Activated CD4-positive, alpha-beta T cell treated with anti-CD3 and anti-CD28 coated beads, Interleukin-2, amount 50 U/mL, for 4 hours (primary cell): ENCODE measurements at regions not wholly inside any gene's neighbourhood (a gene's known extent, or its start where the extent isn't known, plus 50 kb on each side); places are given as distances from the start of the nearest gene placed in this dataset.
"Not testable (repeated sequence)": the region's sequence is repeated elsewhere in the genome, so short reads cannot be mapped to it uniquely, and the experiment has no call there.

Source experiments
- DNase-seq, 2 experiments: peaks; one replicate each; pipeline ENCODE4 v3.0.0-alpha.2; 2020

- DNase-seq: no peak
These were observed 1355.1 kb downstream of the HACE1 start for GRCh38 chr6:103504501-103505154.

- DNase-seq: not testable (repeated sequence)
These were observed 1363.1 kb downstream of the HACE1 start for GRCh38 chr6:103496588-103496987.

- DNase-seq: no peak
These were observed 1403.1 kb downstream of the HACE1 start for GRCh38 chr6:103456652-103457051.

- no peak for DNase-seq
These were observed 1404.4 kb downstream of the HACE1 start for GRCh38 chr6:103455275-103455674.

GRCh38 chr6:103409475-103409874, 1450.2 kb downstream of the HACE1 start:
- no peak for DNase-seq

GRCh38 chr6:103405321-103405720, 1454.4 kb downstream of the HACE1 start:
- no peak for DNase-seq

- no peak for DNase-seq
These were observed 1454.9 kb downstream of the HACE1 start for GRCh38 chr6:103404799-103405198.

- no peak for DNase-seq
These were observed 1463.0 kb downstream of the HACE1 start for GRCh38 chr6:103396768-103397167.

GRCh38 chr6:103379272-103379671, 1480.4 kb downstream of the HACE1 start:
- DNase-seq: no peak

GRCh38 chr6:103367212-103367611, 1492.5 kb downstream of the HACE1 start:
- DNase-seq: no peak

GRCh38 chr6:103356531-103356930, 1503.2 kb downstream of the HACE1 start:
- no peak for DNase-seq

- no peak for DNase-seq
These were observed 1515.1 kb downstream of the HACE1 start for GRCh38 chr6:103344554-103345163.

GRCh38 chr6:103335412-103335811, 1524.3 kb downstream of the HACE1 start:
- DNase-seq: no peak

- no peak for DNase-seq
These were observed 1532.7 kb downstream of the HACE1 start for GRCh38 chr6:103326760-103327757.

GRCh38 chr6:103313432-103313831, 1546.3 kb downstream of the HACE1 start:
- no peak for DNase-seq

GRCh38 chr6:103294376-103294775, 1565.3 kb downstream of the HACE1 start:
- DNase-seq: not testable (repeated sequence)

GRCh38 chr6:103284835-103285234, 1574.9 kb downstream of the HACE1 start:
- no peak for DNase-seq

- DNase-seq: no peak
These were observed 1579.3 kb downstream of the HACE1 start for GRCh38 chr6:103280417-103280816.

GRCh38 chr6:103277936-103278335, 1581.8 kb downstream of the HACE1 start:
- DNase-seq: no peak

GRCh38 chr6:103273048-103273447, 1586.7 kb downstream of the HACE1 start:
- DNase-seq: no peak

GRCh38 chr6:103269581-103269980, 1590.1 kb downstream of the HACE1 start:
- no peak for DNase-seq

GRCh38 chr6:103268335-103268734, 1591.4 kb downstream of the HACE1 start:
- DNase-seq: no peak

- no peak for DNase-seq
These were observed 1595.7 kb downstream of the HACE1 start for GRCh38 chr6:103264020-103264419.

- no peak for DNase-seq
These were observed 1604.6 kb downstream of the HACE1 start for GRCh38 chr6:103255132-103255531.
